SH-SY5Y (cell line): ENCODE measurements at regions not wholly inside any gene's neighbourhood (a gene's known extent, or its start where the extent isn't known, plus 50 kb on each side); places are given as distances from the start of the nearest gene placed in this dataset.
A peak's percentile ranks its signal among the peaks of the same experiment; 100 is the strongest.

ENCODE experiments used
- GATA2 ChIP-seq: IDR thresholded peaks from 2 replicates; pipeline ENCODE4 v1.6.1; 2011; ENCODE audit warnings: mild to moderate bottlenecking, low read depth, low read length
- GATA3 ChIP-seq: IDR thresholded peaks from 2 replicates; pipeline ENCODE4 v1.6.1; 2011; ENCODE audit warnings: low read depth, mild to moderate bottlenecking, low read length, moderate library complexity

DNA sequence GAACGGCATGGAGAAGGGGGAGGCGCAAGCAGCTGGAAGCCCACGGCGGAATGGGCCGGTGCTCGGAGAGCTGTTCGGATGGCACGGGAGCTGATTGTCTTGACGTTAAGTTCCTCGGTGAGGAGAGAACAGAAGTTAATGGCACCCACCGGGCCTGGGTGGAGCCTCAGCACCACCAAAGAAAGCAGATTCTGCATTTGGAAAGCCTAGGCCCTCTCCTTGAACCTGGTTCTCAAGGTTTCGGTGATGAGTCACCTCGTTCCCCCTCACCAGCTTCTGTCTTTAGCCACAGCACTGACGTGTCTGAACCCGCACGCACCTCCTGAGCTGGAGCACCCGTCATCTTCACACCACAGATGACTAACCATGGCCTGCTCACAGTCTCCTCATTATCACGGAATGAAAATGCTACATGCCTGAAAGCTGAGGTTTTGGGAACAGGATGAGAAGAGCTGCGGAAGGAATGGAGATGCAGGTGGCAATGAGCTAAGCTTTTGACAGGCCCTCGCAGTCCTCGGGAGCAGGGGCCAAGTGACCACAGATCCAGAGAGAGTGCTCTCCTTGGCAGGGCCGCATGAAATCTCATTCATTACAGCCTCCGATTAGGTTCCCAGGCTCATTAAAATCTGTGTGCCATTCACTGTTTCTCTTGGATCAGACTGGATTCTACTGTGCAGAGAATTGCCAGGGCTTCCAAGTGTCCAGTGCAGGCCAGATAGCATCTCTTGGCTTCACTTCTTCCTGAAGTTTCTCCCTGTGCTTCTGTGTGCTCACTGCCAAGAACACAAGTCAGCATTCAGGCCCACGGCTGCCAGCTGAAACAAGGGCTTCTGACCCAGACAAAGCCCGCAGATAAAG is 96.3 kb upstream of the DLG1 start:
- no peak for TF ChIP-seq GATA3
- peak; percentile 59 for TF ChIP-seq GATA2

DNA sequence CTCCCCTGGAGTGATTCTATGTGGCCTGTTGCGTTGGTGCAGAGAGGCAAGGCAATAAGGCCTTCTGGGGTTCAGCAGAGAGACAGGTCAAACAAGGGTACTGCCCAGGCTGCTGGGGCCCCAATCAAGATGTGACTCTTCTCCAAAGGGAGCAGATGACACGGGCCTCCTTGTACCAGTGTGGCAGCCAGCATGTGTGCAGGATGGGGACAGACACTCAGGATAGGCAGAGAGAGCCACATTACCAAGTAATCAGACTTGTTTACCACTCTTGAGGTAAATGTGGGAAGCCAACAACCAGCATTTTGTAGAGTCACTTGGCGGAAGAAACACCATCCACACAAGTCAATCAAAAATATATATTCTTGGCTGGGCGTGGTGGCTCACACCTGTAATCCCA is 95.3 kb upstream of the DLG1 start:
- no peak for TF ChIP-seq GATA3
- TF ChIP-seq GATA2 = no peak

DNA sequence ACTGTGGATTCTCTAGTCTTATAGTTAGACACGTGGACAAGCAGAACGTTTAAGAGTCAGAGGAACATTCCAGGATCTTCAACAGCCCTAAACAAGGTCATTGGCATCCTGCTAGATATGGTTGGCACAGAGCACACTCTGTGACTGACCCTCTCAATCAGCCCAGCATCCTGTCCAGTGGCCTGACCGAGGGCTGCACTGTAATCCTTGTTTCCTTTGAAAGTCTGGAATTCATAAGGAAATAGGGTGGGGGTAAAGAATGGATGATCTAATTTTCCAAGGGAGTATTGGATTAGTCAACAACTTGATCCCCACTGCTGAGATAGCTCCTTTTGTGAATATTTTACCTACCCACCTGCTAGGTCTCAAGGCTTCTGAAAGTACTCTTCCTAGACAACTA is 94.5 kb upstream of the DLG1 start:
- TF ChIP-seq GATA3 = no peak

DNA sequence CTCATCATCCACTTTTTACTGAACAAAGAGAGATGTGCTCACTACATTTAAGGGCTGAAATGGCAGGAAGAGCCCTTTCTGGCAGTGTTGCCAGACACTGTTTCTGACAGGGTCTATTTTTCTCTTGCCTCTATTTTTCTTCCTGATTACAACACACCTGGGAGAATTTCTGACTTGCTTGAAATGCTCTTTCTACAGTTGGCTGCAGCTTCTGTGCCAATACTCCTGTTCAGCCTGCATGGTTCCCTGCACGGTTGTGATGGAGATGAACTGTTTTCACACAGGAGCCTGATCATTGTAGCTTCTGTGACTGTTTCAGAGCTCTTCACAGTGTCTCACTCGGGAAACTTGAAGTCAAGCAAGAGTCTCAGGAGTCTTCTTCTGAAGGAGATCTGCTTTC is 83.0 kb upstream of the DLG1 start:
- TF ChIP-seq GATA2 (no peak), GATA3 (no peak)

DNA sequence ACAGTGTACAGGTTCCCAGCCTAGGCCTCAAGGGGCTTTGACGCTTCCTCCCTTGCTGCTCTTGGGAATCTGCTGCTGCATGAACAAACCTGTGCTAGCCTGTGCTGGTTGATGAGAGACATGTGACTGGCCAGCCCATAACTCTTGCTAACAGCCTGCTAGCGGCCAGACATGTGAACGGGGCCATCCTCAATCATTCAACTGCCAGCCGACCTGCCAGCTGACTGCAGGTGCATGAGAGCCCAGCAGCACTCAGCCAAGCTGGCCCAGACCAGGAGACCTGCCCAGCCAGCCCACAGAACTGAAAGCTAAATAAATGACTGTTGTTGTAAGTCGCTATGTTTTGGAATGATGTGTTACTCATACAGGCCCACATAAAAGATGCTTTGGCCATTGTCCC is 82.4 kb upstream of the DLG1 start:
- TF ChIP-seq GATA3 = no peak
- TF ChIP-seq GATA2 = no peak

DNA sequence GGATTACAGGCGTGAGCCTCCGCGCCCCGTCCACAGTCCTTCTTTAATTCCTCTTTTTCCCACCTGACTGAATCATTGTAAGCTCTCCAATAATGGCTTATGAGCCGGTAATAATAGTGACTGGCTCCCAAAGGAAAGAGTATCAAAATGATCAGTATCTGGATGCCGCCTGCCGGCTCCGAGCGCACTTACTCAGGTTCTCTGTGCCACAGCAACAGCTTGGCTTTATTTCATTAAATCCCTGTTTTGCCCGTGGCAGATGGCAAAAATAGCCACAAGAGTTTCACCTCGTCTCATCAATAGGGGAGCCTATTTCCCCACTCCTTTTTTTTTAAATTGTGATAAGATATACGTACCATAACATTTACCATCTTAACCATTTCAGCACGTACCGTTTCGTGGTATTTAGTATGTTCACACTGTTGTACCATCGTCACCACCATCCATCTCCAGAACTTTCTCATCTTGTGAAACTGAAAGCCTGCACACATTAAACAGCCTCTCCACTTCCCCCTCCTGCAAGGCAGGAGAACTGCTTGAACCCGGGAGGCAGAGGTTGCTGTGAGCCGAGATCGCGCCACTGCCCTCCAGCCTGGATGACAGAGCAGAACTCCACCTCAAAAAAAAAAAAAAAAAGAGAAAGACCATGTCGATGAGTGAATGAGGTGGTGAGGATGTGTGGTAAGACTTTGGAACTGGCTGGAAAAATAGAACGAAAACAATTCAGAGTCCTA is 80.7 kb upstream of the DLG1 start:
- TF ChIP-seq GATA2 (no peak), GATA3 (no peak)

DNA sequence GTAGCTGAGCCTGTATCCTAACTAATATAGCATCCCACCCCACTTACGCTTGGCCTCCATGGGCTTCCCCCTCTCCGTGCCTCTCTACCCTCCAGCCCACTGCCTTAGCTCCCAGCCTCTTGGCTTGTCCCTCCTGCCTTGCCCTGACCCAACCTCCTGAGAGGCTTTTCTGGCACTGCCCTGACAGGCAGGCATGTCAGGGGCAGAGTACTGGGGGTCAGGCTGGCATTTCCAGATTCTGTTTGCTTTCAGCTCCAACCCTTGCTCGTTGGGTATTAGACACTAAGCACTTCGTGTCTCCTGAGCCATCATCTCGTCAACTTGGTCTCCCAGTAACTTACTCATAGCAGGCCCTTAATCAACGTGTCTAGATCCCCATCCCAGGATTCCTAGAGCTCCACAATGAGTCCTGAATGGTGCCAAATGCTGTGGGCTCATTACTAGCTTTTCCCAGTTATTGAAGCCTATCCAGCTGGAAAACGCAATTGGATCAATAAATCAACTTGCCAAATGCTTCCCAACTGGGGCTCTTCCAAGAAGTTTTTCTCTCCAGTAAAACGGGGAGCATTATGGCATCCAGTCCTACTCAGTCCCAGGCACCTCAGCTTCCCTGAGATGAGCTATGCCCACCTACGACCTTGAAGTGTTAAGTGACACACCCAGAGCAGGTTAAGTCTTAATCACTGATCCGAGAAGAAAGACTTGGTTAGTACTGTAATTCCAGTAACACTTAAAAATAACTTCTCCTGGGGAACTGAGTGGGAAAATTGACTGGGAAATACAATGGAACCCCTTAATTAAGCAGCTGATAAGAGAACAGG is 78.5 kb upstream of the DLG1 start:
- no peak for TF ChIP-seq GATA3
- TF ChIP-seq GATA2 = no peak

DNA sequence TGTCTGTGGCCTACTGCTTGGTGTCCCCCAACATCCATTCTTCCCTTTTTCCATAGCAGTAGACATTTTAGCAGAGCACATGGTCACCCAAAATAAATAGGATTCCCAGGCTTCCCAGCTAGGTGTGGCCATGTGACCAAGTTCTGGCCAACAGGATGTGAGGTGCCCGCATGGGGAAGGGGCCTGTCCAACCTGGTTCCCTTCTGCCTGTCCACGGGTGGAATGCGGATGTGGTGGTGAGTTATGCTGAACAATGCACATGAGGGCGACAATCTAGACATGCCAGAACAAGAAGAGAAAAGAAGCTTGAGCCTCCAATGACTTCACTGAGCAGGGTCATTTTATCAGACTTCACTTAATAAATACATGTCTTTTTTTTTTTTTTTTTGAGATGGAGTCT is 77.6 kb upstream of the DLG1 start:
- no peak for TF ChIP-seq GATA3
- no peak for TF ChIP-seq GATA2

DNA sequence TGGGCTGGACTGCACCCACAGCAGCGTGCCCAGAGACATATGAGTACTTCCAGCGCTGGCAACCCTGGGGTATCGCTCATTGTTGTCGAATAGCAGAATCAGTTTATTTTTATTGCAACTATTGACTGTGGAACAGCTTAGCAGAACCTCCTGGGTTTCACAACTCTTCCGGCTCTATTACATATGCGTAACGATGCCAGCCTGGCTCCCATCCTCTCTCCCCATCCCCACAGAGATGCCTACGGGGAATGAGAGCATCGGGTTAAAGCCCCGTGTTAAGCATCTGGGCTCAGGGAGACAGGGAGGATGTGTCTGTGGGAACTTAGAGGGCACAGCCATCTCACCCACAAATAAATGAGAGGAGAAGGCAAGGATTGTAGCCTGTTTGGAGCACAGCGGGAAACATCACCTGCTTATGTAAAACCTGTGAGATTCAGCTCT is 76.6 kb upstream of the DLG1 start:
- no peak for TF ChIP-seq GATA2
- TF ChIP-seq GATA3 = no peak

DNA sequence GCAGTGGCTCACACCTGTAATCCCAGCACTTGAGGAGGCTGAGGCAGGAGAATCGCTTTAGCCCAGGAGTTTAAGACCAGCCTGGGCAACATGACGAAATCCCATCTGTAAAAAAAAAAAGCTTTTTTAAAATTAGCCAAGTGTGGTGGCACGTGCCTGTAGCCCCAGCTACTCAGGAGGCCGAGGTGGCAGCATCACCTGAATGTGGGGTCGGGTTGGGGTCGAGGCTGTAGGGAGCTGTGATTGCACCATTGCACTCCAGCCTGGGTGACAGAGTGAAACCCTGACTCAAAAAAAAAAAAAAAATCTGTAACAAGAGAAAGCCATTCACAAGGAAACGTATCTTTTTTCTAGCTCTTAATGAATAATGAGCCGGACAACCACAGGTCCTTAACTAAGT is 74.7 kb upstream of the DLG1 start:
- TF ChIP-seq GATA3 (no peak), GATA2 (no peak)

DNA sequence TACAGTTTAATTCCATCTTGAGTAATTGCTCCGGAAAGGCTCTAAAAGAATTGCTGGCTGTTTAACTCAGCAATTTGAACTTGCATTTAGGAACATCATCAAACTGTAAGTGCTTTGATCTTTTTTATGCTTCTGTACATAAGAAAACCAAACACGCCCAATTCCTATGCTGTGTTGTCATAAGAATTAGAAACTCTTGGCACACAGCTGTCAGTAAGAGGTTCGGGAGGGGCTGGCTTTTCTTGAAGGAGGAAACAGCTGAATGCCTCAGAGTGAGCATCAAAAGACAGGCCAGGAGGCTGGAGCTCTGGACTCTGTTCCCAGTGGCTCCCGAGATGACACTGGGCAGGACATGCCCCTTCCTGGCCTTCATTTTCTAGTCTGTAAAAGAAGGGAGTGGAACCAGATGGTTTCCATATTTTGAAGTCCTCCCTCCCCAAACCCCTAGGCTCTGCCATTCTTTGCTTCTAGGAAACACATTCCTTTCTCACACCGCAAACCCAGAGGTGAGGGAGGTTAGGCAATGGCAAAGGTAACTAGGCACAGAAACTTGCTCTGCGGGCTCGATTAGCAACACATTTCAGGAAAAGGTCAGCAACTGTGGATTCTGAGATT is 73.7 kb upstream of the DLG1 start:
- TF ChIP-seq GATA2 (no peak), GATA3 (no peak)

DNA sequence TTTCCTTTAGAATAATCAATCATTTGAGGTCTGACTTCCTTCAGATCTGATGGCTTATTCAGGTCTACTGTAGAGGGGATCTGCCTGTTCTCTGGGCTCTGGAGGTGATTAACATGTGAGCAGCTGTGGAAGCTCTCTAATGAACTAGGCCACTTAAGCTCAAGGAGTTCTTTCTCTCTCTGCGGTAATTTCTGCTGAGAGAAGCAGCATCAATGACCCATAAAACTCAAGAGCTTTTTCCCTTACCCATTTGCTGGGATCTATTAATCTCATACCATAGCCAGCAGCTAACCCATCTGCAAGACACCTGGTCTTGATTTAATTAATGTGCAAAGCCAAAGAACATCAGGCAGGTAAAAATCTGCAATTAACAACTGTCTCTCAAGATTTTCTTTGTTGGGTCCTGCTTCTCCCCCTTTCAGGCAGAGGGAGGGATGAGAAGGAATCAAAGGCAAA is 73.2 kb upstream of the DLG1 start:
- no peak for TF ChIP-seq GATA2
- TF ChIP-seq GATA3 = no peak

DNA sequence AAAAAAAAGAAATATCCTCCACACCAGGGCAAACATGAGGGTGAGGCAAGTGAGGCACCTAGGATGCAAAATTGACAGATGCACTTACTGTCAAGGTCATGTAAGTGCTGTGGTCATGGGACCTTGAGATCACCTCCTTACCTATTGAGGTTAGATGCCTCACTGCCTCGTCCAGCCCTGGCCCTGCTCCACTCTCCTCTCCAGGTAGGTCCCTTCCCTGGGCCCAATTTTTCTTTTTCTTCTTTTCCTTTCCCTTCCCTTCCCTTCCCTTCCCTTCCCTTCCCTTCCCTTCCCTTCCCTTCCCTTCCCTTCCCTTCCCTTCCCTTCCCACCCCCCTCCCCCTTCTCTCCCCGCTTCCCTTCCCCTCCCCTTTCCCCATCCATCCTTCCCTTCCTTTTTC is 71.1 kb upstream of the DLG1 start:
- TF ChIP-seq GATA3 (no peak), GATA2 (no peak)

DNA sequence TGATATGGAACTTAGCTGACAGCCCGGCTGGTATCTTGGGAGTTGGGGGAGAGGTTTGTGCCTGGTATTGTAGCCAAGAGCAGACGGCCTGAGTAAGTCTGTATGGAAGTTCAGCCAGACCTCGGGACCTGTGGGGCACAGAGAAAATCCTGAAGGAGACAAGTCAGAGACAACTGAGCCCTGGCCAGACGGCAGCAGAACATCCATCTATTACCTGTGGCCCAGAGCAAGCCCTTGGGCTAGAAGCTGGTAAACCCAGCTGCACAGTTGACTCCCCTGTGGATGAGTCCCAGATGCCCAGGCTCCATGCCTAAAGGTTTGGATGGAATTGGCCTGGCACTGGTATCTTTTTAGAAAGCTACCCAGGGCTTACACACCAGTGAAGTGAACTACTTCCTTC is 70.4 kb upstream of the DLG1 start:
- TF ChIP-seq GATA2 = no peak
- no peak for TF ChIP-seq GATA3
